Body of pancreas (tissue), 4 donors: ENCODE measurements at regions not wholly inside any gene's neighbourhood (a gene's known extent, or its start where the extent isn't known, plus 50 kb on each side); places are given as distances from the start of the nearest gene placed in this dataset.

Experiments
- ATAC-seq: fragments of 150-250 bp; one replicate; pipeline ENCODE4 v1.9.1; 2016
- DNase-seq, 4 donors: peaks; one replicate each; pipeline ENCODE4 v3.0.0-alpha.2; 2019
- H3K27ac ChIP-seq, 4 donors: fragments of 200-600 bp; sonication (generic); 1 replicate in 3 of 4; 2 replicates in 1 of 4; pipeline versions ENCODE4 v1.5.1 to v1.6.1; 2016 to 2019; ENCODE audit warnings: mild to moderate bottlenecking in 1 of 4, mixed read lengths in 1 of 4, moderate library complexity in 1 of 4
- H3K27me3 ChIP-seq, 2 donors: fragments of 200-600 bp; sonication (generic); one replicate each; pipeline ENCODE4 v1.6.0; 2016; ENCODE audit warnings: mild to moderate bottlenecking in 1 of 2
- H3K36me3 ChIP-seq, 2 donors: fragments of 200-600 bp; sonication (generic); replicated peaks in 1 of 2; 2 replicates each; pipeline ENCODE4 v1.5.1; 2016; ENCODE audit warnings: low read depth in 2 of 2; ENCODE audit not compliant: insufficient read depth in 1 of 2
- H3K4me1 ChIP-seq: fragments of 200-600 bp; sonication (generic); one replicate; pipeline ENCODE4 v1.6.0; 2016
- H3K4me3 ChIP-seq, 2 donors: fragments of 200-600 bp; sonication (generic); 1 replicate in 1 of 2; 2 replicates in 1 of 2; pipeline ENCODE4 v1.5.1; 2016 to 2019
- H3K9me3 ChIP-seq, 3 donors: fragments of 200-600 bp; sonication (generic); 1 replicate in 2 of 3; 2 replicates in 1 of 3; pipeline ENCODE4 v1.5.1; 2016
- POLR2A ChIP-seq, 3 donors: fragments of 450-650 bp; IDR thresholded peaks; one replicate each; pipeline ENCODE4 v1.6.1; 2016; ENCODE audit warnings: antibody characterized with exemption in 3 of 3, mild to moderate bottlenecking in 2 of 3
- WGBS, 2 donors: methylation state at CpG; one replicate each; pipeline ENCODE4 v1.1.5; 2017; 5-methylcytosine and 5-hydroxymethylcytosine counted together
- intact Hi-C: fragments of 100-400 bp; cut with DNase I; formaldehyde crosslinking; loops from one replicate; pipeline ENCODE4 v1.15.1; 2023
- TF ChIP-seq, protein P1 (sequence below), 7 experiments: fragments of 450-650 bp in 4 of 7; fragments of 200-600 bp in 3 of 7; sonication (generic) in 3 of 7; IDR thresholded peaks; one replicate each; pipeline ENCODE4 v1.5.1; 2016 to 2019; ENCODE audit warnings: antibody characterized with exemption in 7 of 7

DNA sequence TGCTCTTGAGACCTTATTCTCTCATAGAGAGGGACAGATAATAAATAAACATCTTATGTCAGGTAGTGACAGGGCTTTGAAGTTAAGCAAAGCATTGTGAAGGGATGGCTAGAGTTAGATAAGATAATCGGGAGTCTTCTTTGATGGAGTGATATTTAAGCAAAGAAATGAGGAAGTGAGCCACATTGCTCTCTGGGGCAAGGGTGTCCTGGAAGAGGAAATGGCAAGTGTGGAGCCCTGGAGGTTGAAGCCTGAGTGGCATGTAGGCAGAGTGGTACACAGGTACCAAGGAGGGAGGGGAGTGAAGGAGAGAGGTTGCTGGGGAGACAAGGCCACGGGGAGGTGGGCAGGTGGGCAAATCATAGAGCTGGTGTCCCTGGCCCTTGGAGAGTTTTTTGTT lies 110.2 kb downstream of the CTAGE1 start:
- intact Hi-C loops: no loop called here
- H3K9me3 ChIP-seq: no peaks in the 10 kb centered on the region
- no peaks in the 10 kb centered on the region for H3K36me3 ChIP-seq
- ATAC-seq: no peak
- no peak overlapping the region for H3K27ac ChIP-seq
- H3K27me3 ChIP-seq: no peaks in the 10 kb centered on the region
- H3K4me3 ChIP-seq: no peak overlapping the region
- TF ChIP-seq POLR2A (IDR thresholded peaks at IDR 0.05): no peak
- TF ChIP-seq, protein P1, sequence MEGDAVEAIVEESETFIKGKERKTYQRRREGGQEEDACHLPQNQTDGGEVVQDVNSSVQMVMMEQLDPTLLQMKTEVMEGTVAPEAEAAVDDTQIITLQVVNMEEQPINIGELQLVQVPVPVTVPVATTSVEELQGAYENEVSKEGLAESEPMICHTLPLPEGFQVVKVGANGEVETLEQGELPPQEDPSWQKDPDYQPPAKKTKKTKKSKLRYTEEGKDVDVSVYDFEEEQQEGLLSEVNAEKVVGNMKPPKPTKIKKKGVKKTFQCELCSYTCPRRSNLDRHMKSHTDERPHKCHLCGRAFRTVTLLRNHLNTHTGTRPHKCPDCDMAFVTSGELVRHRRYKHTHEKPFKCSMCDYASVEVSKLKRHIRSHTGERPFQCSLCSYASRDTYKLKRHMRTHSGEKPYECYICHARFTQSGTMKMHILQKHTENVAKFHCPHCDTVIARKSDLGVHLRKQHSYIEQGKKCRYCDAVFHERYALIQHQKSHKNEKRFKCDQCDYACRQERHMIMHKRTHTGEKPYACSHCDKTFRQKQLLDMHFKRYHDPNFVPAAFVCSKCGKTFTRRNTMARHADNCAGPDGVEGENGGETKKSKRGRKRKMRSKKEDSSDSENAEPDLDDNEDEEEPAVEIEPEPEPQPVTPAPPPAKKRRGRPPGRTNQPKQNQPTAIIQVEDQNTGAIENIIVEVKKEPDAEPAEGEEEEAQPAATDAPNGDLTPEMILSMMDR (IDR thresholded peaks at IDR 0.05): no peak
- WGBS, 2 donors: 47 to 49% methylated on average over 2 of the region's 2 CpGs
- DNase-seq: no peak
- H3K4me1 ChIP-seq: no peaks in the 10 kb centered on the region

DNA sequence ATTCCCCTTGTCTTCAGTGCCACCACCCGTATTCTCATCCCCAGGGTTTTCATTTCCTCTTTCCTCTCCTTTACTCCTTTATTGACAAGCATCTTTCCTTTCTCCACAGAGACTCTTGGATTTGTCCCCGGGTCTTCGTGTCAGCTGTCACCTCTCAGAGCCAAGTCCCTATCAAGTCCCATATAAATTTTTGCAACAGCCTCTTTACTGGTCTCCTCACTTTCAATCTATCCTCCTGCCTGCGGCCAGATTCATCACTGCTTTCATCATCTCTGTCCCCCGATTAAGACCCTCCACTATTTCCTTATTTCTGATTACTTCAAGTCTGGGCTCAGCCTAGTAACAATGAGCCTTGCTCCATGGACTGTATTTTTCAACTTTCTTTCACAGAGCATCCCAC lies 113.8 kb downstream of the CTAGE1 start:
- intact Hi-C loops: no loop called here
- Histone ChIP-seq H3K4me1 (no peaks in the 10 kb centered on the region), H3K27ac (no peak overlapping the region), H3K9me3 (no peaks in the 10 kb centered on the region), H3K36me3 (no peaks in the 10 kb centered on the region), H3K27me3 (no peaks in the 10 kb centered on the region), H3K4me3 (no peak overlapping the region)
- DNase-seq: no peak
- TF ChIP-seq POLR2A (IDR thresholded peaks at IDR 0.05): no peak
- TF ChIP-seq, protein P1 (IDR thresholded peaks at IDR 0.05): no peak
- no peak for ATAC-seq
- WGBS, 2 donors: 75 to 85% methylated on average over 5 of the region's 5 CpGs

DNA sequence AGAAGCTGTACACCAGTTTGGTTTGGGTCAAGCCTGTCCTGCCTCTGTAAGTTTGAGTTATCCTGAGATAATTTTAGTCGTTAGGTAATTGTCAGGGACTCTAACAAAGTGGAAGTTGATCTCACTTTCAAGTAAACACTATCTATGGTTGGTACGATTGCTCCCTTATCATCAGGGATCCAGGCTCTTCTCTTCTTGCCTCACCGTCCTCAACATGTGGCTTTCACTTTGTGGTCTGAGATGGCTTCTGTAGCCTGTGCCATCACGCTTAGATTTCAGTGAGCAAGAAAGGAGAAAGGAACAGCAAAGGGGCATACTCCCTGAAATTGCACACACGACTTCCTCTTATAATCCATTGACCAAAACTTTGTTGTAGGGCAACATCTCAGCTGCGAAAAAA lies 115.6 kb downstream of the CTAGE1 start:
- no peaks in the 10 kb centered on the region for H3K4me1 ChIP-seq
- WGBS, 2 donors: 64 to 76% methylated on average over 6 of the region's 6 CpGs
- no peak for DNase-seq

GRCh38 chr18:22300665-22301636 lies 116.8 kb downstream of the CTAGE1 start:
- Histone ChIP-seq H3K4me3 (no peak overlapping the region), H3K9me3 (no peaks in the 10 kb centered on the region), H3K27ac (no peak overlapping the region), H3K27me3 (no peaks in the 10 kb centered on the region), H3K36me3 (no peaks in the 10 kb centered on the region), H3K4me1 (no peaks in the 10 kb centered on the region)
- ATAC-seq (no peak), DNase-seq (no peak)
- 53 to 61% methylated on average over 10 of the region's 10 CpGs for WGBS, 2 donors
- no peak for TF ChIP-seq POLR2A (IDR thresholded peaks at IDR 0.05)
- TF ChIP-seq, protein P1 (IDR thresholded peaks at IDR 0.05): no peak
- intact Hi-C loops: no loop called here

More for the DNA sequence above, 115.6 kb downstream of the CTAGE1 start:
- H3K36me3 ChIP-seq: no peaks in the 10 kb centered on the region
- H3K27me3 ChIP-seq: no peaks in the 10 kb centered on the region
- TF ChIP-seq POLR2A (IDR thresholded peaks at IDR 0.05): no peak
- TF ChIP-seq, protein P1 (IDR thresholded peaks at IDR 0.05): no peak
- H3K9me3 ChIP-seq: no peaks in the 10 kb centered on the region
- no peak for ATAC-seq
- no peak overlapping the region for H3K4me3 ChIP-seq
- intact Hi-C loops: no loop called here
- no peak overlapping the region for H3K27ac ChIP-seq
